ENCODE measurements at regions not wholly inside any gene's neighbourhood (a gene's known extent, or its start where the extent isn't known, plus 50 kb on each side); places are given as distances from the start of the nearest gene placed in this dataset.

GRCh38 chr5:67528953-67529352 lies 332.4 kb upstream of the CD180 start:
- no peak for DNase-seq (ENCODE audit: low read depth)

GRCh38 chr5:67526793-67527192 lies 330.2 kb upstream of the CD180 start:
- no peak for DNase-seq (ENCODE audit: low read depth)

GRCh38 chr5:67520161-67520908 lies 323.7 kb upstream of the CD180 start:
- no peak for DNase-seq (ENCODE audit: low read depth)

GRCh38 chr5:67518227-67518626 lies 321.6 kb upstream of the CD180 start:
- DNase-seq (ENCODE audit: low read depth) = no peak

GRCh38 chr5:67516948-67517565 lies 320.5 kb upstream of the CD180 start:
- no peak for DNase-seq (ENCODE audit: low read depth)

GRCh38 chr5:67515762-67516161 lies 319.2 kb upstream of the CD180 start:
- no peak for DNase-seq (ENCODE audit: low read depth)

- no peak for DNase-seq (ENCODE audit: low read depth)
Observed at GRCh38 chr5:67515020-67515689, 318.6 kb upstream of the CD180 start.

GRCh38 chr5:67512758-67513157 lies 316.2 kb upstream of the CD180 start:
- no peak for DNase-seq (ENCODE audit: low read depth)

GRCh38 chr5:67511911-67512310 lies 315.3 kb upstream of the CD180 start:
- DNase-seq (ENCODE audit: low read depth) = no peak

GRCh38 chr5:67510204-67510603 lies 313.6 kb upstream of the CD180 start:
- DNase-seq (ENCODE audit: low read depth) = peak; percentile 36

GRCh38 chr5:67509402-67510186 lies 313.0 kb upstream of the CD180 start:
- DNase-seq (ENCODE audit: low read depth) = no peak

GRCh38 chr5:67506241-67506640 lies 309.6 kb upstream of the CD180 start:
- DNase-seq (ENCODE audit: low read depth) = no peak

- DNase-seq (ENCODE audit: low read depth) = no peak
Observed at GRCh38 chr5:67502951-67503350, 306.4 kb upstream of the CD180 start.

GRCh38 chr5:67496051-67496450 lies 299.5 kb upstream of the CD180 start:
- no peak for DNase-seq (ENCODE audit: low read depth)

GRCh38 chr5:67495072-67495471 lies 298.5 kb upstream of the CD180 start:
- DNase-seq (ENCODE audit: low read depth) = no peak

- no peak for DNase-seq (ENCODE audit: low read depth)
Observed at GRCh38 chr5:67494186-67494855, 297.7 kb upstream of the CD180 start.

- peak; percentile 18 for DNase-seq (ENCODE audit: low read depth)
Observed at GRCh38 chr5:67493676-67494075, 297.1 kb upstream of the CD180 start.

- peak; percentile 5 for DNase-seq (ENCODE audit: low read depth)
Observed at GRCh38 chr5:67490543-67491321, 294.1 kb upstream of the CD180 start.

GRCh38 chr5:67488885-67489284 lies 292.3 kb upstream of the CD180 start:
- DNase-seq (ENCODE audit: low read depth) = no peak

- no peak for DNase-seq (ENCODE audit: low read depth)
Observed at GRCh38 chr5:67487862-67488261, 291.3 kb upstream of the CD180 start.
